ENCODE measurements at regions not wholly inside any gene's neighbourhood (a gene's known extent, or its start where the extent isn't known, plus 50 kb on each side); places are given as distances from the start of the nearest gene placed in this dataset.

DNA sequence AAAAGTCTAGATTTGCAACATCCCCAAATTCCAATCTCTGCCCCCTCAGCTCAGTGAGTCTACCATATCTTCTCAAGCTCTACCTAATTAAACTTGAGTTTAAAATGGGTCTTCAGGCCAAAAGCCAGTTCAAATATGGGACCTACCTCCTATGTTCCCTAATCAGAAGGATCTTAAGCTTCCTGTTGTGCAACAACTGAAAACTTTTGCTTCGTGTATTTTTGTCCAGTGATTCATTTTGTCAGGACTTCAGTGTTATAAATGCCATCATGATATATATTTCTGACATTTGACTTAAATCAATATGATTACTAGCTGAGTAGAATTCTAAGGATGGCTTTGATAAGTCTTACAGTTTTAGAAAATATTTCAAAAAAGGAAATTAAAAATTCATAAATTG is 622.6 kb upstream of the PTCHD4 start:
- intact Hi-C loops (cut with DNase I, micrococcal nuclease) = no loop called here

DNA sequence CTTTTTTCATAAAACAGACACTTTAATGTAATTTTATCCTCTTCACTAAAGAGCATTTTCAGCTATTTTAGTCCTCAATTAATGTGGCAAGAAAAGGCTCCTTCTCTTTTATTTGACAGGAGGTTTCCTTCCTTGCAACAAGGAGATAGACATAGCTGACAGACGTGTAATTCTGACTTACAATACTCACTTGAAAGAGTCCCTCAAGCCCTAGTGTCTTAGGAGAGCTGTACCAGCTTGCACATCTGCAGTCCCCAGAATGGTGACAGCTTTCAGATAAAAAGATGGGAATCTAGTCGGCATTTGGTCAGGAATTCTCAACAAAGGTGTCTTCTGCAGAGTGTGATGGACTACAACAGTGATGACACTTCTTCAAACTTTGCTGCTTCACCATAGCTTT is 603.7 kb upstream of the PTCHD4 start:
- H3K4me3 ChIP-seq = no peak overlapping the region
- no peak for ATAC-seq
- no peak for TF ChIP-seq CTCF (IDR thresholded peaks at IDR 0.05)

More for the DNA sequence above, 622.6 kb upstream of the PTCHD4 start:
- Histone ChIP-seq H3K36me3 (ENCODE audit: low read depth) (no peaks in the 10 kb centered on the region), H3K4me1 (ENCODE audit: low read depth) (no peaks in the 10 kb centered on the region), H3K4me3 (no peak overlapping the region), H3K9me3 (peaks cover 4% of the 10 kb centered on the region)
- TF ChIP-seq CTCF (IDR thresholded peaks at IDR 0.05) = no peak
- DNase-seq (no peak), ATAC-seq (no peak)

GRCh38 chr6:48714250-48714649 is 603.3 kb upstream of the PTCHD4 start:
- H3K9me3 ChIP-seq = no peaks in the 10 kb centered on the region
- TF ChIP-seq CTCF (IDR thresholded peaks at IDR 0.05) = no peak
- no peaks in the 10 kb centered on the region for H3K36me3 ChIP-seq (ENCODE audit: low read depth)
- no peaks in the 10 kb centered on the region for H3K4me1 ChIP-seq (ENCODE audit: low read depth)
- intact Hi-C loops (cut with DNase I, micrococcal nuclease) = no loop called here
- no peak for DNase-seq
- no peak for ATAC-seq
- H3K4me3 ChIP-seq = no peak overlapping the region

More for the DNA sequence above, 603.7 kb upstream of the PTCHD4 start:
- intact Hi-C loops (cut with DNase I, micrococcal nuclease) = no loop called here
- Histone ChIP-seq H3K4me1 (ENCODE audit: low read depth) (no peaks in the 10 kb centered on the region), H3K9me3 (no peaks in the 10 kb centered on the region), H3K36me3 (ENCODE audit: low read depth) (no peaks in the 10 kb centered on the region)
- DNase-seq = no peak

DNA sequence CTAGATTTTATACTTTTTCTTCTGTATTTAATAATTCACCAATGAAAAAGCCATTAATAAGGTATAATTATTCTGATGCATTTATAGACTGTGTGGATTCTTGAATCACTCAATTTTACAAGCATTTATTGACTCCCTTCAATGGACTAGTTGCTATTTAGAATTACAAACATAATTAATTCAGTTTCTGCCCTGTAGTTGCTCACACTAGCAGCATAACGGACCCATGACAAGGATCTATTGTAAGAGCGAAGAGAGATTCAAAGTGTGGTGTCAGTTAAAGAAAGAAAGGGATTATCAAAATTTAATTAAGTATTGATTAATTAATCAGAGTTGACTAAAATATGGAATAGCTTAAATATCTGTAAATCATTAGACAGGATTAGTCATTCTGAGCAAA is 602.6 kb upstream of the PTCHD4 start:
- Histone ChIP-seq H3K36me3 (ENCODE audit: low read depth) (no peaks in the 10 kb centered on the region), H3K9me3 (no peaks in the 10 kb centered on the region), H3K4me1 (ENCODE audit: low read depth) (no peaks in the 10 kb centered on the region), H3K4me3 (no peak overlapping the region)
- TF ChIP-seq CTCF (IDR thresholded peaks at IDR 0.05) = no peak
- ATAC-seq = no peak
- no peak for DNase-seq
- intact Hi-C loops (cut with DNase I, micrococcal nuclease) = no loop called here

DNA sequence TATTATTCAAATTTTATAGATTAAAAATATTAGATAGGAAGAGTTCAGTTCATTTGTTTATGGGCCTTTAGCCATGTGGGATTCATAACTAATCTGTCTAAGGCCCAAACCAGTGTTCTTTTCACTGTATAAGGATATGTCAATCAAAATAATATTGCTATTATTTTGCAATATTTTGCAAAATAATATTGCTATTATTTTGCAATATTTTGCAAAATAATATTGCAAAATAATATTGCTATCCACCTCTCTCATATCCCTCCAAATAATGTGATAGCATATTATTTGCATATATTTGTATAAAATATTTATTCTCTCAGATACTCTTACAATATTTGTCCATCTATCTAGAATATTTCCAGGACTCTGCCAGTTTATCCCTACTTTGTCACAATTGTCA is 595.3 kb upstream of the PTCHD4 start:
- no peaks in the 10 kb centered on the region for H3K36me3 ChIP-seq (ENCODE audit: low read depth)
- no peaks in the 10 kb centered on the region for H3K9me3 ChIP-seq
- no peak for TF ChIP-seq CTCF (IDR thresholded peaks at IDR 0.05)
- DNase-seq (no peak), ATAC-seq (no peak)
- H3K4me3 ChIP-seq = no peak overlapping the region
- intact Hi-C loops (cut with DNase I, micrococcal nuclease) = no loop called here
- H3K4me1 ChIP-seq (ENCODE audit: low read depth) = no peaks in the 10 kb centered on the region

DNA sequence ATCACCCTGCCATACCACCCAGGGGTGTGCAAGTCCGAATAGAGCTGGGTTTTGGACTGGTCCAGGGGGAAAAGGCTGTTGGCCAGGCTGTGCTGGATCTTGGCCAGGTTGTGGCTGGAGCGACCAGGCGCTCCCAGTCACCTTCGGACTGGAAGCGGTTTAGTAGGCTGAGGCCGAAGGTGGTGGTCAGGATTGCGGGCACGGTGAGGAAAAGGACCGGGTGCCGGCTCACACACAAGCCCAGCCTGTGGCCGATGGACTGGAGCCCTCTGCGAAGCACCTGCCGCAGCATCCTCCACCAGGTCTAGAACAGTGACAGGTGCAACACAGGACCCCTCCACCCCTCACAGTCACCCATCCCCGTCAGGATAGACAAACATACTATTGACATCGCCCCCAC is 590.6 kb upstream of the PTCHD4 start:
- TF ChIP-seq CTCF (IDR thresholded peaks at IDR 0.05) = no peak
- intact Hi-C loops (cut with DNase I, micrococcal nuclease) = no loop called here
- H3K9me3 ChIP-seq = no peaks in the 10 kb centered on the region

More for the DNA sequence above, 590.6 kb upstream of the PTCHD4 start:
- H3K4me3 ChIP-seq = no peak overlapping the region
- no peaks in the 10 kb centered on the region for H3K4me1 ChIP-seq (ENCODE audit: low read depth)
- DNase-seq = no peak
- H3K36me3 ChIP-seq (ENCODE audit: low read depth) = no peaks in the 10 kb centered on the region
- ATAC-seq = no peak

All from mucosa of descending colon (tissue), 3 donors.